NCI-H1105 treated with DMSO at 0.1 percent for 48 hours (cell line): ENCODE measurements at regions not wholly inside any gene's neighbourhood (a gene's known extent, or its start where the extent isn't known, plus 50 kb on each side); places are given as distances from the start of the nearest gene placed in this dataset.

Experiments used
- DNase-seq: peaks from one replicate; lab custom pipeline; 2025; lab: John Stamatoyannopoulos, UW

DNA sequence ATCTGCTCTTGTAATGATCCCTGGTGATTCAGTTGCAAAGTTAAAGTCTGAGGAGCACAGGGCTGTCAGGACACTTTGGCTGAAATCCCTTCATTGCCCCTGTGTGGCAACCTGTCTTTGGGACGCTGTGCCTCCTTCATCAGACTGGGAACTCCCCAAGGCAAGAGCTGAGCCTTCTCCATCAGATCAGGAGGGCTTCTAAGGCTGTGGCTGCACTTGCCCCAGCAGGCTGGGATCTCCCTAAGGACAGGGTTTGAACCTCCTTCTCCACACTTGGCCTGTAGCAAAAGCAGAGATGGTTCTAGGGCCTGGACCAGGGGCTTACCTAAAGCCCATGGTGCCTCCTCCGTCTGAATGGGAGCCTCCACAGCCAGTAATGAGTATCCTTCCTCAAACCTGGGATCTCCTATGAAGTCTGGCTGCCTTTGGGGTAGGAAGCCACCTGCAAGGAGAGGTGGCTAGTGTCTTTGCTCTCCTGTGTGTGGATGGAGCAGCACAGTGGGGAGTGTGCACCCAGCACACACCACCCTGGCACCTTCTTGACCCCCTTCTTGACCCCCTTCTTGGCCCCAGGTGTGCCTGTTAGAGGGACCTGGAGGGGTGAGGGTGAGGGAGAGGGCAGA lies 79.0 kb upstream of the NKD1 start:
- no peak for DNase-seq

DNA sequence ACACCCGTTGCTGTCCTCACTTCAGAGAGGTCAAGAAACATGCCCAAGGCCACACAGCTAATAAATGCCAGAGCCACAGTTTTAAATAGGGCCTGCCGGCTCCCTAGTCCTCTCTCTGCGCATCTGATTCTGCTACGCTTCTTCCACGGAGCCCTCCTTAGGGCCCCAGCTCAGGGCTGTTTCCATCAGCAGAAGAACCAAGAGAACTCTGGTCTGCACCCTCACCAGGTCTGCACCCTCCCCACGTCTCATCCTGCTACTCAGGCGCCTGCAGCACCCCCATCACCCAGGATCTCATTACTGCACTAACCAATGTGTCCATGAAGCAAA lies 79.5 kb upstream of the NKD1 start:
- DNase-seq: no peak

GRCh38 chr16:50467943-50468748 lies 80.0 kb upstream of the NKD1 start:
- peak; percentile 76 for DNase-seq

- no peak for DNase-seq
Measured at GRCh38 chr16:50467559-50467942, 80.6 kb upstream of the NKD1 start.

GRCh38 chr16:50466170-50466569 lies 82.0 kb upstream of the NKD1 start:
- DNase-seq: no peak

DNA sequence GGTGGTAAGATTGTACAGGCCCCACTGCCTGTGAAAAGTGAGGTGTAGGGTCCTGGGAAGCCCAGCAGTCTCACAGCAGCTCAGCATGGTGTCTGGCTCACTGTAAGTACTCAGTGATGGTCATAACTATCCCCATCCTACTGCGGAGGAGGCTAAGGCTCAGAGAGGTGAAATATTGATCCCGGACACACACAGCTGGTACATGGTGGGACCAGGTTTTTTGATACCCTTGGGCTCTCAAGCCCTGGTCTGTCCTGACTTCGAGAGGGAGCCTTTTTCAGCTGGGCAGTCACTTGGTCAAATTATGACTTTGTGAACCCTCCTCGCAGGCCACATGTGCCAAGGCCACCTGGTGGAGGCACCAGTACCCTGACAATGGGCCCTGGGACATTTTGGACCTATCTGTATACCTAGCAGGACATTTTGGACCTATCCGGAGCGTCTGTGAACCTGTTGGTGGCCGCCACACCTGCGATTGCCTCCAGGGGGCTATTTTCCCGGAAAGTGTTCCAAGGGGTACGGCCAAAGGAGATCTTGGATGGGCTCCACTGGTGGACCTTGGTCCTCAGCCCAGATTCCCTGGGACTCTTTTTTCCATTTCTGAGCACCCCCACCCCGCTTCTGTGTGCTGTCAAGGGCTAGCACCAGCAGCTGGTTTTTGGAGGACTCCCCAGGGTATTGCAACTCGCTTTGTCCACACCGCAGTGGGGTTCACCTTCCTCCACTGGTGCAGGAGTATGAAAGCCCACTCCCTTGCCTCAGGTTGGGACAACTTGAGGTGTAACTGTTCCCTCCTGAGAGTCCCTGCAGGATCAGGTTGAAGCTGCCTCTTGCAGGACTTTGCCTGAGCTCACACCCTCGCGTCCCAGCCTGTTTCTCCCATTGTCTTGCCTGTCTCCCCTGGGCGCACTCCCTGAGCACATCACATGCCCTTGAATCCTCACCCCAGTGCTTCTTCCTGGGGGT lies 83.6 kb upstream of the NKD1 start:
- no peak for DNase-seq

- no peak for DNase-seq
Measured at GRCh38 chr16:50463581-50464324, 84.4 kb upstream of the NKD1 start.

DNA sequence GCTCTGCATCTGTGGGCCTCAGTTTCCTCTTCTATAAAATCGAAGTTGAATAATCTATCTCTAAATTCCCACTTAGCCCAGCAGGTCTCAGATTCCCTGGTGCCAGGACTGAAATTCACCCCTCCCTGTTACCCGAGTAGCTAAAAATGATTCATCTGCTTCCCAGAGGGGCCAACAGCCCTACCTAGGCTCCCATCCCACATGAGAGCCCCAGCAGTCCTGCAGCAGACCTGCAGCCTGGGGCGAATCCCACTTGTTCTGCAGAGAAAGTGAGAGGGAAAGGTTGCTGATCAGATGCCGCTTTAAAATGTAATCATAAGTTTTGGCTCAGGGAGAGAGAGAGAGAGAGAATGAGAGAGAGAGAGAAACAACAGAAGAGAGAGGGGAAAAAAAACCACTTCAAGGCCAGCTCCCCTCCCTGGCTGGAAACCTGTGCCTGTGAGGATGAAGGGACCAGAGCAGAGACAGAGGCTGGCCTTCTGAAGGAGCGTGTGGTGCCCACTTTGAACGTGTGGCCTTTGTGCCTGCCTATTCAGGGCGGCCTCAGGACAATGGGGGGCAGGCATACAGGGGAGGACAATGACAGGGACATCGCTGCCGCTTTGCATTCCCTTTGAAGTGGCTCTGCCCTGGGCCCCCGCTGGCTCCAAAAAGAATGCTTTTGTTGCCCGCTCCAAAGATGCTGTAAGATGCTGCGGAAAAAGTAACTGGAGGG lies 85.2 kb upstream of the NKD1 start:
- DNase-seq: no peak

- DNase-seq: no peak
Measured at GRCh38 chr16:50461400-50461760, 86.8 kb upstream of the NKD1 start.

DNA sequence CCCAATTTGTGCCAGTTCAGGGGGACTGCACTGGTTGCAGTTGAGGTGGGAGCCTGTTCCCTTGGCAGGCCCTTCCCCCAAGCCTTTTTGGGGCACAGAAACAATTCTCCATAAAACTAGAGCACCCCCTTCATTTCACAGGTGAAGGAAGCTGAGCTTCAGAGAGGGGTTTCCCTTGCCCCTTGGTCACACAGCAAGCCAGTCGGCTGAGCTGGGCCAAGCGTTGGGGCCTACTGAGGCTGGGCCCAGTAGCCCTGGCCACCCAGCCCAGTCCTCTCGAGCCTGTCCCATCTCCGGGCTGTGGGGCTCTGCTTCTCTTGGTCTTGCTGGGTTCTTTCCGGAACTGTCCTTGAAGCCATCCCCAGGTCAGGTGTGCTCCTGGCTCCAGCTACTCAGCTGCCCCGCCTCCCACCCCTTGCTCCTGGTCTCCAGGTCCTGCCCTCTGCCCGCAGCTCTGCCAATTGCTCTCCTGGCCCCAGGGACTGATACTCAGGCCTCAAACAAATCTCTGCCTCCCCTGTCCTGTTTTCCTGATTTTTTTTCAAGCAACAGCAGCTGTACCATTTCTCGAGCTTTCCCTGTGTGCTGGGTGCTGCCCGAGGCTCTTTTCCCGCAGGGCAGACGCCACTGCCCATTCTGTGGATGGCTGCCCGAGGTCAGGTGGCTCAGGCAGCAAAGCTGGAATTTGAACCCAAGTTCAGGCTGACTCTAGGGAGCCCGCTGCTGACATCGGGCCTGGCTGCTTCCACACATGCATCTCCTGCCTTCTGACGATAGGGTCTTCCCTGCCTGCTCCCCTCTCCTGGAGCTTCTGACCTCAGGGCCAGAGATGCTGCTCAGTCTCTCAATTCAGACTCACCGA lies 87.4 kb upstream of the NKD1 start:
- no peak for DNase-seq

DNA sequence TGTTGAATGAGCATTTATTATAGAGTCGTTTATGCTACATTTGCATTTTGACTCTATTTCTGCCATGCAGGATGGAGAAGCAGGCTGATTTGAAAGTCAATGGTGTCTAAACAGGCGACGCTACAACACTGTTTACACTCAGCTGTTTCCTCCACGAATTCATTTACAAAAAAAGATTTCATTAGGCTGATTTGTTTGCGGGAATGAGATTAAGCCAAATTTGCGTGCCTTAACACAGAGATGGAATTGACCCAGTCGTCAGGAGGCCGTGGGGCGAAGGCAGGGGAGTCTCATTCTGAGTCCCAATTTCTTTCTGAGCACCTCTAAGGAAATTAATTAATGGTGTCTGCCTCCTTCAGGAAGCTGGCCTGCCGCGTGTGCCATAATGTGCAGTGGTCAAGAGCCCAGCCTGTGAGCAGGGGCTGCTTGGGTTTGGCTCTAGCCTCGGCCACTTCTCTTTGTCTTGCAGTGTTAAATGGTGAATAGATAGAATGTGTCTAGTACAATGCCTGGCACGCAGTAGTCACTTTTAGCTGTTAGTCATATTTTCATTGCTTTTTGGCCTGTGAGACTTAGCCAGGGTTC lies 88.6 kb upstream of the NKD1 start:
- DNase-seq: peak; percentile 59

- peak; percentile 98 for DNase-seq
Measured at GRCh38 chr16:50458667-50459495, 89.3 kb upstream of the NKD1 start.

GRCh38 chr16:50457979-50458491 lies 89.2 kb upstream of the BRD7 start:
- no peak for DNase-seq

- DNase-seq: no peak
Measured at GRCh38 chr16:50457423-50457822, 88.6 kb upstream of the BRD7 start.

DNA sequence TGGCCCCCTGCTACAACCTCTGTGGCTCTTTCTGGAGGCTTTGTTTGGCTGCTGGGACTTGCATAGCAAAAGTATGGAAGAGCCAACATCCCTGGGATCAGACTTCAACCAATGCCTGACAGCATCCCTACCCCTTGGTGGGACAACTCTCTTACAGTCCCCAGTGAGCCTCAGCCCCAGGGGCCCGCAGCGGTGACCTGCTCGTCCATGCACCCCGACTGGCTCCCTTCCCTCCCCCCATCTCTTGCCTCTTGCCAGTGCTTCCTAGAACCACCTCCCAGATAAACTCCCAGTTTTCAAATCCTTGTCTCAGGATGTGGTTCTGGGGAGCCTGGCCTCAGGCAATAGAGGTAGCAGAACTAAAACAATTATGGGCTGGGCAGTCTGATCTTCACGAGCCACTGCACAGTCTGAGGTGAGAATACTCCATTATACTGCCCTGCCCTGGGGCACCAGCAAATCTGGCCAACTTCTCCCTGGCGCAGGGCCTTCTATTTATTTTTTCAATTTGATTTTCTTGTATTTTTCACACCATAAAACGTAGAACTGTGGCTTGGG lies 86.6 kb upstream of the BRD7 start:
- no peak for DNase-seq

- no peak for DNase-seq
Measured at GRCh38 chr16:50453446-50453845, 84.7 kb upstream of the BRD7 start.

DNA sequence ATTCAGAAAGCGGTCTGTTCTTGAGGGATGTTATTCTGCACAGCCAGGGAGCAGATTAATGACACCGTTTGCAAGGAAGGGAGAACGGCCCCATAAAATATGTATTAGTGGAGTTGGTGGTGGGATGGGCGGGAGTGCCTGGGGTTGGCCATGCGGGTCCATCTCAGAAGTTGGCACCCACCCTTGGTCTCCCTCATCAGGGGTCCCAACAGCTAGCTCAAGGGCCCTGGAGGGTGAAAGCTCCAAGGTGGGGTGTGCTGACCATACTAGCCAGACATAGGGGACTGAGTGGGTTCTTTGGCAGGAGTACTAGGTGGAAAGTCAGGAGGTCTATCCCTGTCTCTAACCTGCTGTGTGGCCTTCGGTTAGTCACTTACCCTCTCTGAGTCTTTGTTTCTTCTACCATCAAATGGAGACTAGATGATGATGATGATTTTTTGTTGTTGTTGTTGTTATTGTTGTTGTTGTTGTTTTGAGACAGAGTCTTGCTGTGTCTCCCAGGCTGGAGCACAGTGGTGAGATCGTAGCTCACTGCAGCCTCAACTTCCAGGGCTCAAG lies 83.2 kb upstream of the BRD7 start:
- no peak for DNase-seq

- DNase-seq: no peak
Measured at GRCh38 chr16:50450957-50451356, 82.2 kb upstream of the BRD7 start.
